ENCODE measurements at regions not wholly inside any gene's neighbourhood (a gene's known extent, or its start where the extent isn't known, plus 50 kb on each side); places are given as distances from the start of the nearest gene placed in this dataset.

- peak; percentile 58 for DNase-seq
These were observed 99.0 kb downstream of the ZFP36L2 start for GRCh38 chr2:43127208-43127940.

- no peak for DNase-seq
These were observed 99.6 kb downstream of the ZFP36L2 start for GRCh38 chr2:43126817-43127207.

GRCh38 chr2:43125090-43125998 lies 101.1 kb downstream of the ZFP36L2 start:
- no peak for DNase-seq

GRCh38 chr2:43124687-43125057 lies 101.7 kb downstream of the ZFP36L2 start:
- DNase-seq: no peak

GRCh38 chr2:43123981-43124686 lies 102.3 kb downstream of the ZFP36L2 start:
- DNase-seq: no peak

GRCh38 chr2:43123486-43123885 lies 102.9 kb downstream of the ZFP36L2 start:
- DNase-seq: no peak

GRCh38 chr2:43123028-43123427 lies 103.4 kb downstream of the ZFP36L2 start:
- no peak for DNase-seq

GRCh38 chr2:43121580-43122314 lies 104.7 kb downstream of the ZFP36L2 start:
- DNase-seq: peak; percentile 1

DNA sequence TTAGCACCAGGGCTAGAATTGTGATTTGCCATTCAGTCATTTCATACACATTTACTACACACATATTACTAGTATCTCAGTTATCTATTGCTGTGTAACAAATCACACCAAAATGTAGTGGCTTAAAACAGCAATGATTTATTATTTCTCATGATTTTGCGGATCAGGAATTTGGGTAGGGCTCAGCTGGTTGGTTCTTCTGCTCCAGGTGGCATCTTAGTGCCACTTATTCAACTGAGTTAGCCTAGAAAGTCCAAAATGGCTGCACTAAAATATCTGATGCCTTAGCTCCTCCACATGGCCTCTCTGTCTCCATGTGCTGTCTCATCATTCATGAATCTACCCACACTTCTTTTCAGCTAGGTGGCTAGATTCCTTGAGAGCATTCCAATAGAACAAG lies 107.1 kb downstream of the ZFP36L2 start:
- peak; percentile 9 for DNase-seq

DNA sequence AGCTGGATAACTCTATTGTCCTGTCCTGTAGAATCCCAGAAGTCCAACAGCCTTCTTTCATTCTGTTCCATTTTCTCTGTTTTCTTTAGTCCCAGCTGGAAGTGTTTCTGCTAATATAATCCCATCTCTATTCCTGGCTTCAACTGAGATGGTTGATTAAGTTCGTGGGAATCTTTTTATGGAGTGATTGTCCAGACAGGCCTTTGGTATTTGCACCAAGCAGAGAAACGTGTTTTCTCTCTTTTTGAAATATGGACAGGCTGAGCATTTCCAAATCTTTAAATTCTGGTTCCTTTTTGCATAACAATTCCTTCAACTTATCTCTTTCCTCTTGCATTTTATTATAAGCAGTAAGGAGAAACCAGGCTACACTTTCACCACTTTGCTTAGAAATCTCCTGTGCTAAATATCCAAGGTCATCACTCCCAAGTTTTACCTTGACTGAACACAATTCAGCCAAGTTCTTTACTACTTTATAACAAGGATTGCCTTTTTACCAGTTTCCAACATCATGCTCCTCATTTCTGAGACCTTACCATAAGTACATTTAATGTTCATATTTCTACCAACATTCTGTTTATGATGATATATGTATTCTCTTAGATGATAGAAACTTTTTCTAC lies 108.8 kb downstream of the ZFP36L2 start:
- no peak for DNase-seq

- DNase-seq: peak; percentile 1
These were observed 109.4 kb downstream of the ZFP36L2 start for GRCh38 chr2:43116988-43117387.

- no peak for DNase-seq
These were observed 110.5 kb downstream of the ZFP36L2 start for GRCh38 chr2:43115881-43116280.

DNA sequence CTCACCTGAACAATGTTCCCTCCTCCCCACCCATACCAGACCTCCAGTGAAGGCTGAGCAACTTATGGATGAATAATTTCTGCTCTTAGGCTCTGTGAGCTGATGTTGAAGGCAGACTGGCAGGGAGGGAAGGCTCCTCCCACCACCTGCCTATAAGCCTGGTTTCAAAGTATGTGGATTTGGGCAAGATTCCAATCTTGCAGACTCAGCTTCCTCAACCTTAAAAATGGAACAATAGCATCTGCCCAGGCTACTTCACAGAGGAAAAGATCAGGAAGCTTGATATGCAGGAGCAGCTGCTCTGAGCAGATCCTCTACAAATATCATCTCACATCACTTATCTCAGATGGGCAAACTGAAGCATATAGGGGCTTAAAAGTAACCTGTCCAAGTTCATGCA lies 112.2 kb downstream of the ZFP36L2 start:
- peak; percentile 23 for DNase-seq

DNA sequence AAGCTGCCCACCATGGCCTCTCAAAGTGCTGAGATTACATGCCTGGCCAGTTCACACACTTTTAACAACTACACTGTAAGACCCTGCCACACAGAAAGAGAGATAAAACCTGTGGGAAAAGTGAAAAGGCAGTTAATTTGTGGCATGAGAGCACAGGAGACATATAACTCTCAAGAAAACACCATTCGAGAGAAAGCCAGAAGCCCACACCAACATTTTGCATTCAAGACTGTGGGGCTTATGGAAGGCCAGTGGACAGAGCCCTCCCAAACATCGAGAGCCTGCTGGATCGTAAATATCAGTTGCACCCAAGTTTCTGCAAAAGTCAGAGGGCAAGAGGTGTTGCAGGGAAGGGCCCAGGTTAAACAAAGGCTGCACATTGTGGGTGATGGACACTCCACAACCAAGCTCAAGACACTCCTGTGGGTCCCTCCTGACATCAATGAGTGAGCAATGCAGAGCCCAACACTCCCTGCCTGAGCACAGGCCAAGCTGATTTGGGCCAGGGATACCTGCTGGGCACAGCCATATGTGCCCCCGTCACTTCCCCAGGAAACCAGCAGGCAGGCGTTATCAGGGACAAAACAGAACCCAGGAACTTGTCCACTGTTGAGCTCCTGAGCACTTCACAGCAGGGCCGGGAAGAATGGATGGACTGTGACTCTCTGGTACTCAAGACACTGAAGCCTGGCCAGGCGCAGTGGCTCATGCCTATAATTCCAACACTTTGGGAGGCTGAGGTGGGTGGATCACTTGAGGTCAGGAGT lies 114.4 kb downstream of the ZFP36L2 start:
- peak; percentile 17 for DNase-seq

DNA sequence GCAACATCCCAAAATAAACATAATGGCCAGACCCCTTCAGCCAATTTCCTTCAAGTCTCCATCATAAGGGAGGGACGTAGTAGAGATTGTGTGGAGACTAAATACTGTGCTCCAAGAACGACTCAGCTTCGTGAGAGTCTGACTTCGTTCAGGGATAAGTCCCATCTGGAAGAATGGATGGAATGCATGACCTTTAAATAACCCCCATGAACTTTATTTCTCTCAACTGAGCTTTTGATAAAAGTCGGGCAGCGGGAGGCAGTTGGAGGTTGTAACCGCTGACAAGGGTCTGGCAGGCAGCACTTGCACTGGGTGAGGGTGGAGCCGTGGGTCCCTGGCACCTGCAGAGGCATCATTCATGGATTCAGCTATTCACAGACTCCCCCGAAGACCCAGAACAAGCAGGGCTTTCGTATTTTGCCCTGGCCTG lies 115.9 kb downstream of the ZFP36L2 start:
- peak; percentile 62 for DNase-seq

DNA sequence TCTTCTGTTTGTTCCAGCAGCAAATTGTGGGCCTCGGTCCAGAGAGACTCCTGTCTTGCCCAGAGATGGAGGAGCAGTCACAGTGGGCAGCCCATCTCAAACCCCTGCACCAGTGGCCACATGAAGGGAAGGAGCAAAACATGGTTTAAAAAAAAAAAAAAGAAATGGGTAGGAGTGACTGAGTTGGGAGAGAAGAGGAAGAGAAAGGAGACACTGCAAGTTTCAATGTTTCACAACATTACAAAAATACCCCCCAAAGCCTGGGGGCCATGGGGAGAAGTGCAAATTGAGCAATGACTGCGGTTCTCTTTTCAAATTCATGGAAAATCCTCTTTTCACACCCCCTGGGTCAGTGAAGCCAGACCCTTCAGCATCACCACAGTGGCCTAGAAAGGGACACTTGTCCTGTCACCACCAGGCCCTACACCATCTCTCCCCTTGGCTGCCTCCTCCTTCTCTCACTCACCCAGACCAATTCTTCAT lies 117.1 kb downstream of the ZFP36L2 start:
- peak; percentile 22 for DNase-seq

DNA sequence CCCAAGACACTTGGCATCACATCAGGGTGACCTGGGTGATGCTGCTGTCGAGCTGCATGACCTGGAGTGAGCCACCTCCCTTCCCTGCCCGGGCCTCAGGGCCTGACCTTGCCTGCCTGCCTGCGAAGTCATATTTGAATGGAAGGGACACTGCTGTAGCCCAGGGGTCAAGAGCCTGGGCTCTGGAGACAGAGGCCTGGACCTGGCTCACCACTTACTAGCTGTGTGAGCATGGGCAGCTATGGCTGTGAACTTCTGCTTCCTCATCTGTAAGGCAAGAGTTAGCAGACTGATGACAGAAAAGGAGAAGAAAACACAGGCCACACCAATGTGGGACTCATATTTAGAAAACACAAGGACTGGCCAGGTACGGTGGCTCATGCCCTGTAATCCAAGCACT lies 118.7 kb downstream of the ZFP36L2 start:
- peak; percentile 5 for DNase-seq

DNA sequence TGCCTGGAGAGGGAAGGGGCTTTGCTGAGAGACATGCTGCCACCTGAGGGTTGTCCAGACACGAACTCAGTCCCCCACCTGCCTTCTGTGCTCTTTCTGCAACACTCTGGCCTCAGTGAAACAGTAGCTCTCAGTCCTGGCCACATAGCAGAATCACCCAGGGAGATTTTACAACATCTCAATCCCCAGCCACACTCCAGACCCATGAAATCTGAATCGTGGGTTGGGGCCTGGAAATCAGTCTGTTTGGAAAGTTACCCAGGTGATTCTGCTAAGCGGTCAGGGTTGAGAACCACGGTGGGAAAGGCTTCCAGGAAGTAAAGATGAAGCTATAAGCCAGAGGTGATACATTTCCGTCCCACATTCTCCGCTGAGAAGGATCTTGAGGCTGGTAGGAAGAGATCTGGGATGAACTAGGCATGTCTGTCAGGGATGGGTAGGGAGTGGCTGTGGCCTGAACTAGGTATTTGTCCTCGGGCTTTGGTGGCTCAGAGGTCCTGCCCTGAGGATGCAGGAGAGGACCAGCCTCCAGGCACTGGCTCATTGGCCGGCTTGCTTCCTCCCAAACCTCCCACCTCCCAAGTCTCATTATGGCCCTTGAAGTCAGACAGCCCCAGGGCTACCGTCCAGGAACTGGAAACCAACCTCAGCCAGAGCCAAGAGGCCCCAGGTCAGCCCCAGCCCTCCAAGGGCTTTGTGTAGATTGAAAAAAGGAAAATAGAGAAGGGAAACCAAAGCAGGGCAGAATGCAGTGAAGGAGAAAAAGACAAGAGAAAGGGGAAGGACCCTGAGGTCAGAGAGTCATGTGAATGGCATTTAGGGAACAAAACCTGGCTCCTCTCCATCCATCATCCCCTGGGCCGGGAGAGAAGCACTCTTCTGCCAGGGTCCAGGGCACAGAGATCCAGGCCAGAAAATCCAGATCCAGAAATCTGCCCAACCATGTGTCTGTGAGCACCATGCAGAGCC lies 119.6 kb downstream of the ZFP36L2 start:
- peak; percentile 39 for DNase-seq

- peak; percentile 67 for DNase-seq
These were observed 120.5 kb downstream of the ZFP36L2 start for GRCh38 chr2:43105586-43106558.
